TTC549 (cell line): ENCODE measurements at regions not wholly inside any gene's neighbourhood (a gene's known extent, or its start where the extent isn't known, plus 50 kb on each side); places are given as distances from the start of the nearest gene placed in this dataset.

ENCODE experiments used
- FAIRE-seq: peaks from 2 replicates; lab custom pipeline; 2012; peaks lifted over from hg19 to GRCh38; lab: Jason Lieb, UNC

DNA sequence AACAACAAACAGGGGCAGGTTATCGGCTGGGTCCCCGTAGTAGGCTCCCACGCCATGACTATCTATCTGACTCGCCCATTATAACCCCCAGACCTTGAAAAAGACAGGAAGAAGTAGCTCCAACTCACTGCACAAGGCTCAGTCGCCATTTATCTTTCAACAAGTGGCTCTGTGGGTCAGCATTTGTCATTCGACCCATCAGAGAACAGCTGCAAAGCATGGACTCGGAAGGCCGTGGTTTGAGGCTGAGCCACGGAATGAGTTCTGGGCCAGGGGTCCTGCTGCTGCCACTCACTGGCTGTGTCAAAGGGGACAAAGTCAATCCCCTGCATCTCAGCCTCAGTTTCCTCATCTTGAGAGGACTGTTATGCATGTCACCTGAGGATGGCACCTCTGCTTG, 131.0 kb downstream of the DMRTA2 start:
- no peak for FAIRE-seq

DNA sequence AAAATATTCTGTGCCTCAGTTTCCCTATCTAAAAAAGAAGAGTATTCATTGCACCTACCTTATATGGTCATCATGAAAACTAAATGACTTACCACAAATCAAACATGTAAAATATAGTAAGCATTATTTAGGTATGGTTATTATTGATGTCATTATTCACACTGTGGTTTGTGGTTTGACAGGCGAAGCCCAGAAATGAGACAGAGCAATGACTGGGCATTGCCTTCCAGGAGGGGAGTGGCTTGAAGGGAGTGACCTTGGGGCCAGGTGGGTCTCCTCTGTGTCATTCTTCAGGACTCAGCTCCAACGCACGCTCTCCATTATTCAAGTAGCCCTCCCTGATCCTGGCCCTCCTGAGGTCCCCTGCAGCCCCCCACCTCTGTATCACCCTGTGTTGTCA, 133.7 kb downstream of the DMRTA2 start:
- no peak for FAIRE-seq

DNA sequence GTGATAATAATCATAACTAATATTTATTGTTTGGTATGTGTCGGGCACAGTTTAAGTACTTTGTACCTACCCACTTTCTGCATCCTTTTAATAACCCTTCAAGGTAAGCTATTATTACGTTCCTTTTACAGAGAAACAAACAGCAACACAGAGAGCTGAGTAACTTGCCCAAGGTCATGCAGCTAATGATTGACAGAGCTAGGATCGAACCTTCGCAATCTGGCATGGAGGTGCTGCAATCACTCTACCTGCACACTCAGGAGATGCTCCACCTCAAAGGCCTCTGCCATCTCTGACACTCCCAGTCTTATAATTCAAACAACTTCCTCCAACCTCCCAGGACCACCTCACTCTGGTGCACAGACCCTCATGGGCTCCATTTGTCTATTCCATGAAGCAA, 137.2 kb downstream of the DMRTA2 start:
- no peak for FAIRE-seq

DNA sequence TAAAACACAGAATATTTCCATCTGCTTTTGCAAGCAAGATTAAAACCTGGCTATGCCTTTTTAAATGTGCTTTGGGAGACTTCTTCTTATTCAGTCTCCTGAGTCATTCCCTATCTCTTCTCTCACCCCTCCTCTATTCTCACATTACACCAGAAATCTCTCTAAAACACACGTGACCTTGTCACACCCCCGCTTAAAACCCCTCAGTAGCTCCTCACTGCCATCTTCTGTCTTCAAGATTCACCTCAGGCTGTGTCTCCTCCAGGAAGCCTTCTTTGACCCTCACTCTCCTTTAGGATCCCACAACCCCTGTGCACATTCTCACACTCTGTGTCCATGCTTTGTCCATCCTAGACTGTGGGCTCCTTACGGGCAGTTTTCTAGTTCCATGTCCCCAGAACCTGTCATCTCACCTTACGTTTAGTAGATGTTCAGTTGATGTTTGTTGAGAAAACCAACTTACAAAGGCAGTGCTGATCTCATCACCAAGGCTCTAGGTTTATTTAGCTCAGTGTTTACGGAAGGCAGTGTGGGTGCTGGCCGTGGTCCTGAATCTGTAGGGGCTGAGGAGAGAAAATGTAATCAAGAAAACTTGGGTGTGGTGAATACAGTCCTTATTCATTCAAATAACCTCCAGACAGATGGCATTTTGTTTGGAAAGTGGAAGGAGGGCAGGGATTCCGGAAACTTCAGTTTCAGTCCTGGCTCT, 143.5 kb downstream of the DMRTA2 start:
- no peak for FAIRE-seq

DNA sequence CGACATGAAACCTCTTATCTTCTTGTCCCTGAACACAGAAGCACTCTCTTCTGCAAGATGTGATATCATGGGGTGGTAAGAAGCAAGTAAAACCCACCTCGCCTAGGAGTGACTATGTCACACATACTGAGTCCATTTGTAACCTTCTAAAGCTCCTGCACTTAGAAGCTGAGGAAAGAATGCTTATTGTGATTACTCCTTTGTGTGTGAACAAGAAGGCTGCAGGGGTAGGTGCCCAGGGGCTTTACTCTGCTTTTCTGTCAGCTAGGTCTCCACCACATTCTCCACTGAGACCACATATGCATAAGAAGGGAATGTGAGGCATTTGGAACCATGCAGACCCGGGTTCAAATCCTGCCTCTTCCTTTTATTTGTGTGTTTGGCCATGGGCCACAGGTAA, 144.3 kb downstream of the DMRTA2 start:
- no peak for FAIRE-seq

DNA sequence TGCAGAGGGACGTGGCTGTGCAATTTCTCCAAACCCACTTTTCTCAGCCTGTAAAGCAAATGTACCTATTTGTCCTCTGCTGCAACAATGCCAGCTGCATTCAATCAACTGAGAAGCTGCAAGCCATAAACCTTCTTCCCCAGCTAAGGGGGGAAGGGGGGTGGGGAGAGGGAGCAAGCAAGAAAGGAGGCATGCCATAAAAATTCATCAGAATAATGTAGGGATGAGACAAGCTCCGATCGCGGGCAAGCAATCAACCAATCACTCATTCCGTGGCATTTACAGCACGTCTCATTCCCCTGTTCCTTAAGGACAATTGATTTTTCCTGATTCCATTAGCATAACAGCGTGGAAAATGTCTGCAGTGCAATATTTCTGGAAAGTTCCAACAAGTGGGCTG, 144.8 kb downstream of the DMRTA2 start:
- FAIRE-seq: no peak

DNA sequence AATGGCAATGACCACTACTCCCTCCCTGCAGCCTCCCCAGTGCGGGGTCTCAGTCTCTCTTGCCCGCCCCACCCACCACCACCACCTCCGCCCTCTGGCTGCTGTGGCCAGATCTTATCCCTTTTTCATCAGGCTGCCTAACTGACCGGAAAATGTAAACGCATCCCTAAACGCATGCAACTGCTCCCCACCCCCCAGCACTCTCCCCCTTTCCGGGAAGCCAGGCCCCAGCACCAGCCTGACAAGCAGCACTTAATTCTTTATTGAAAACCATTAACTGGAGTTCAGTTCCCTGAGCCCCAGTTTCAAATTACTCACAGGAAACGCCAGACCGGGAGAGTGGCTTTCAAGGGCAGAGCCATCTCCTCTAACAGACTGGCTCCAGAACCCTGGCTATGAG, 147.7 kb downstream of the DMRTA2 start:
- no peak for FAIRE-seq

DNA sequence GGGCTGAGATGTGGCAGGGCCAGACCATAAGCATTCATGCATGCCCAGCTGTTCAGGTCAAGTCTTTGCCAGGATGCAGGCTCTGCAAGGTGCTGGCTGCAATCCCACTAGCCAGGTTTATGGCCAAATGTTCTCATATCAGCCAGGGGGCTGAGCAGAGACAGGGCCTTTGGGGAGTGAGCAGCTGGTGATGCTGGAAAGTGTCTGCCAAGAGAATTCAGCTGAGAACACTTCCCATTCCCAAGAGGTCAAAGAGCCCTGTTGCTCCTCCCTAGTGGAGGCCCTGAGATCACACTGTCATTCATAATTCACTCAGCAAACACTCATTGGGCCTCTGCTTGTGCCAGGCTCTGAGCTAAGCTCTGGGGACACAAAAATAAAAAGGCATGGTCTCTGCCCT, 150.3 kb downstream of the DMRTA2 start:
- FAIRE-seq: no peak

DNA sequence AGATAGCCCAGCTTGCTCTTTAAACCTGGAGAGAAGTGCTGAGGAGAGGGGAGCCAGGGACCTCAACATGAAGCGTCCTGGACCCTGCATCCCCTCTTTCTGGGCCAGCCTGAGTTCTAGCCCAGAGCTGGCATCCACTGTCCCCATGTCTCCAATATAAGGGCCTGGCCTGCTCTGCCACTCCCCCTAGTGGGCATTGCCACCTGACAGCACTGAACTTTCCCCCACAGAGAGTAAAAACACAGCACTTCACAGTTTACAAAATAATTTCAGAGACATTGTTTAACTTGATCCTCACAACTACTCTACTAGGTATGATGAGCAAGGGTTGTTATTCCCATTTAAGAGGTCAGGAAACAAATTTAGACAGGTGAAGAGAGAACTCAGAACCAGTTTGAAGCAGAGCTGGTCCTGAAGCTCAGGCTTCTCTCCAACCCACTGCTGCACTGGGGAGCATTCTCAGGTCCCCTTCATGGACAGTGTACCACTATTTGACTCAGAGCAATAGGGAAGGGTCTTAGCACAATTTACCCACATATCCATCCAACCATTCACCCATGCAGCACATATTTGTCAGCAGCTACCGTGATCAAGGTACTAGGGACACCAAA, 151.2 kb downstream of the DMRTA2 start:
- FAIRE-seq: no peak

DNA sequence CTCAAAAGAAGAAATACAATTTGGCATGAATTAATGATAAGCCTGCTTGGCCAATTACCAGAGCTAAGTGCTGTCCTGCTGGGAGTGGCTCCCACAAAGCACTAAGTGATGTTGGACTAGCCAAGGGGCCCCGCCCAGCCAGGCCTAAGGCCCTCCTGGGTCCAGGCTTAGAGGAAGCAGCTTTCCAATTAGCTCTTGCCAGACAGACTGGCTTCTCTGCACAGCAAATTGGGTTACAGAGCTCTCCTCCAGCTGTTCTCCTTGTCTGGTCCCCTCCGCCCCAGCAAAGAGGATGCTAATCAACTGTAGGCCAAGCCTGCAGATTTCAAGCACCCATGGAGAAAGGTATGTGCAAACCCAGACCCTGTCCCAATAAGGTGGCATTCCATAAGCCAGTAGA, 151.9 kb downstream of the DMRTA2 start:
- FAIRE-seq: no peak

DNA sequence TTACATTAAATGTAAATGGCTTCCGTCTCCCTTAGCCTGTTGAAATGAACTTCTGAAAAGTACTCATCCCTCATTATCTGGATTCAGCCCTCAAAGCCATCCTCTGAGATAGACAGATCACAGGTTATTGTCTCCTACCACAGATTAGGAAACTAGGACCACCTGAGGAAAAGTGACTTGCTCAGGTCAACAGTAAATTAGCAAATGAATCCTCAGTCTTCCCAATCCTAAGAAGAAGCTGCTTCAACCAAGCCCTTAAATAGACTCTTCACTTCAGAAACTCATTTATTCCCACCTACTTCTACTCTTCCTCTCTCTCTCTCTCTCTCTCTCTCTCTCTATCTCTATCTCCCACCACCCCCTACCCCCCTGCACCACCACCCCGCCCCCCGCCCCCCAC, 152.3 kb downstream of the DMRTA2 start:
- no peak for FAIRE-seq

DNA sequence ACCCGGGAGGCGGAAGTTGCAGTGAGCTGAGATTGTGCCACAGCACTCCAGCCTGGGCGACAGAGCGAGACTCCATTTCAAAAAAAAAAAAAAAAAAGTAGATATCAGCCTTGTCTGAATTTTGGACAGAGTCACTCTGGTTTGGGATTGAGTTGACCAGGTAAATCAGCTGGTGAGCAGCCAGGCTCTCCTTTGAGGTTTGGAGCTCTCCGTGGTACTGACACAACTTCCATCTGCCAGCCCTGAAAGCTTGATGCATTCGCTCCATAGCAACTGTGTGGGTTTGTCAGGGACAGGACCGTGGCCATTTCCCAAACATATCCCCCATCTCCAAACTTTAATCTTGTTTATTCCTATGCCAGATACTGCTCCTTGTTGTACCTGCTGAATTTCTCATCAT, 155.2 kb downstream of the DMRTA2 start:
- no peak for FAIRE-seq

DNA sequence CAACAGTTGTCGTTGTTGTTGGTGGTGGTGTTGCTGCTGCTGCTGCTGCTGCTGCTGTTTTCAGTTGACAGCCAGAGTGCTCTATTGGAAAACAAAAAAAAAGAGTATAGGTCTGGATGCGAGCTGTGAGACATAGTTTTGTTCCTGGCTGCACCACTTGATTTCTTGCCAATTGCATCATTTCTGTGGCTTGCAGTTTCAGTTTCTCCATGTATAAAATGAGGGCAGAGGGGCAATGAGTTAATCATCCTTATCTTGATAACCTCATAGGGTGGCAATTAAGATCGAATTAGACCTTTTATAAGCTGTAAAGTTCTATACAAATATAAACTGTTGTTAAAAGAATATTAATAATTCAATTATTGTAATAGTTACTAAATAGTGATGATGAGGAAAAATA, 156.7 kb downstream of the DMRTA2 start:
- no peak for FAIRE-seq

DNA sequence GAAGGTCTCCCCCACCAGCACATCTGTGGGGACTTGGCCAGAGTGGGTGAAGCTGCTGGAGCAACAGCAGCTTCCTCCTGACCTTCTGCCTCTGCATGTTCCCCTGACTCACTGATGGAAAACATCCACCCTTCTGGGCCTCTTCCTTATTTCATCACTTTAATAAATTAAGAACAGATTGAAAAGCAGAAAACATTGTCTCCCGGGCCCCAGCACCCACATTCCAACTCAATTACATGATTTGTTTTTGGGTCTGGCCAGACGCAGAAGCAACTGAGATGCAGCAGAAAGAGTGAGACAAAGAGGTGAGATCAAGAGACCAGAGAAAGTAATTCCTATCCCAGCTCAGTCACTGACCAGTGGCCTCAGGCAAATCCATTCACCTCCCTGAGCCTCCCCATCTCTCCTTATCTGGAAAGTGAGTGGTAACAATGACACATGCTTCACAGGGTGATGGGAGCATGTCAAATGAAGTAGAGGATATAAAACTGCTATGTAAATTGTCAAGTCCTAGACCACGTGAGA, 157.1 kb downstream of the ELAVL4 start:
- FAIRE-seq: no peak

DNA sequence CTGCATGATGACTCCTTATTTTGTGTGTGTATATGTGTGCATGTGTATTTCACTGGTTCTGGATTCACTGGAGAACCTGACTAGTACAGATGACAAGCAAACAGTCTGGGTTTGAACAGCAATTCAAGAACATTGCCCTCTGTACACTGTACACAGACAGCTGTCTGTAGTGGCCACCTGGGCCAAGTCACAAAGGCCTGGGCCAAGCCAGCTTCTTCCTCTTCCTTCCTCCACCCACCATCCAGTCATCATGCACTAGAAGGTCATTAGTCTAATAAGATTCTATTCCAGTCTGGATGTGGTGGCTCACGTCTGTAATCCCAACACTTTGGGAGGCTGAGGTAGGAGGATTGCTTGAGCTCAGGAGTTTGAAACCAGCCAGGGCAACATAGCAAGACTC, 155.9 kb downstream of the ELAVL4 start:
- no peak for FAIRE-seq

DNA sequence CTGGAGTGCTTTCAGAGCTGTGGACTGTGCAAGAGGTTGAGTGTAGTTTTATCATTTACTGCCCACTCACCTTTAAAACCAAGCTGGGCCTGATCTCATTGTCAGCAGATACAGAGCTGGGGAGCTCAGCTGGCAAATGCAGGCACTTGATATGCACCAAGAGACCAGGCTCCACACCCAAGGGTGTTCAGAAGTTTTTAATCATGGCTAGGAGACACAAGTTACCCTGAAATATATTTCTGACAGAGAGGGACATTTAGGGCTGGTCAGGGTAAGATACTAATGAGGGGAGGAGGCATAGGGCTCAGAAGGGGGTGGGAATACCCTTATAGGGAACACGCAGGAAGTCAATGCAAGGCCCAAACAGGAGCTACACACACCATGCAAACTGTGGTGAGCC, 153.7 kb downstream of the ELAVL4 start:
- no peak for FAIRE-seq

DNA sequence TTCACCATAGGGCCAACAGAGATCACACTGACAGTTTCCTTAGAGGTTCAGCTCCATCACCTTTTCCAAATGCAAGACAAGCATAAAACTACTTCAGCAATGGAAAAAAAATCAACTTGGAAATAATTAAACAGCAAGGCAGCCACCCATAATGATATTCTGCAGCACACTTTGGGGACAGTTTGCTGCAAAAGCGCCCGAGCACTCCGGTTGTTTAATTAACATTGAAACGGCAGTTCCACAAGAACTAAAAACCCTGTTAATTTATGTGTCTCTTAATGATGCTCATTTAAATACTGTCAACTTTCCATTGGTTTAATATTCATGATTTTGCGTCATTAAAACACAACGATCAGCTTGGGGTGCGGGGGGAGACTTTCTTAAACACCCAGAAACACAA, 153.2 kb downstream of the ELAVL4 start:
- FAIRE-seq: no peak

DNA sequence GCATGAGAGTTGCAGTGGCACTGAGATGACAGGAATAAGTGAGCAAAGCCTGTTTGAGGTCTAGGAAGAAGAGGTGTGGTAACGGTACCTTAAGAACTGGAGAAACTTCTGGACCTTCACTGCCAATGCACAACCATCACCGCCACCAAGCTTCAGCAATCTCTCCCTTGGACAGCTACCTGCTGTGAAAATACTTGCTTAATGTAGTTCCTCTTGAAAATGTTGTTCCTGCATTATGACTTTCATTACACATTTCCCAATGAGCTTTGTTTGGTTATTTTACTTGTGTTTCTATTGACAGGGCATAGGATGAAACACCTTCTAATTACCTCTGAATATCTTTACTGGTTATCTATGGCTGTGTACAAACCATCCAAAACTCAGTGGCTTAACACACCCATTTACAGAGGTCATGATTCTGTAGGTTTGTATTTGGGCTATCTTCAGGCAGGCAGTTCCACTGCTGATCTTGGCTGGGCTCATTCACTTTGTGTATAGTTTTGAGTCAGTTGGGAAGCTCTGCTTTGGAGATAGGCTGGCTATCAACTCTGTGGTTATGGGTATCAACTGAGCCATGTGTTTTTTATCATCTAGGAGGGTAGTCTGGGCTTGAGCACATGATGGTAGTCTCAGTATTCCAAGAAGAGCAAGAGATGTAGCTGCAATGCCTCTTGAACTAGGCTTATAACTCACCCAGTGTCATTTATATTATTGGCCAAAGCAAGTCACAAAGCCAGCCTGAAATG, 149.4 kb downstream of the ELAVL4 start:
- no peak for FAIRE-seq

DNA sequence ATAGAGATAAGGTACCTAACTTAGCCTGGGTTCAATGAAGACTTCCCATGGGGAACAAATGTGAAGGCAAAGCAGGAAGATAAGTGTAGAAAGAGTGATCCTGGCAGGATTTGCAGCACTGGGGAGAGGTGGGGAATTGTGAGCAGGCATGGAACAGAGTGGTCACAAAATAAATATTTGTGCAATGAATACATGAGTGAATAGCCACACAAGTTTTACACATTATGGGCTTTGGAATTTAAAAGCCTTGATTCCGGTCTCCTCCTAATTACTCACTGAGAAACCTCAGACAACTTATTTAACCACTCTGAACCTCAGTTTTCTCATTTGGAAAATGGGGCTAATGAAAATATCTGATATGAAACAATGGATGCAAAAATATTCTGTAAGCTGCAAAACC, 148.3 kb downstream of the ELAVL4 start:
- no peak for FAIRE-seq
